ENCODE measurements at regions not wholly inside any gene's neighbourhood (a gene's known extent, or its start where the extent isn't known, plus 50 kb on each side); places are given as distances from the start of the nearest gene placed in this dataset.

DNA sequence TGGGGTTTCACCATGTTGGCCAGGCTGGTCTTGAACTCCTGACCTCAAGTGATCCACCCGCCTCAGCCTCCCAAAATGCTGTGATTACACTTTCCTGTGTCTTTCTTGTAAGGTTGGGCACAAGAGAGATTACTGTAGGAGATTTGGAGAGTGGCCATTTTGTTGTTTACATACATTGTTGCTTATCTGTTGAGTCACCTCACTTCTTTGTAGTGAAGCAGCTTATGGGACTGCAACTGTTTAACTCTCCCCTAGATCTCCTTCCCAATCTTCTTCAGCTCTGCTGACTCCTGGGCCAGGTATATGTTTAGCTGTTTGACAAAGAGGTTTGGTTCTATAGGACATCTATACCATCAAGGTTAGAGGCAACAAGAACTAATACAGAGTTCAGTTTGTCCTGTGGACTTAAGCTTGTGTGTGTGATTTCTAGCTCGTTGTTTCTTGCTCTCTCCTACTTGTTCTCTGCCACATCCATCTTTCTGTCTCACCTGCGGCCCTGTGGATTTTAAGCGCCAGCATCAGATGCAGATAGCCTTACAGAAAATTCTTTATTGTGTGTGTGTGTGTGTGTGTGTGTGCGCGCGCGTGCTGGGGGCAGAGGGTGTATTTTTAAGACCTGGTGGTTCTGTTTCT lies 95.4 kb downstream of the HAUS1 start (continued):
- TF ChIP-seq, protein P1, sequence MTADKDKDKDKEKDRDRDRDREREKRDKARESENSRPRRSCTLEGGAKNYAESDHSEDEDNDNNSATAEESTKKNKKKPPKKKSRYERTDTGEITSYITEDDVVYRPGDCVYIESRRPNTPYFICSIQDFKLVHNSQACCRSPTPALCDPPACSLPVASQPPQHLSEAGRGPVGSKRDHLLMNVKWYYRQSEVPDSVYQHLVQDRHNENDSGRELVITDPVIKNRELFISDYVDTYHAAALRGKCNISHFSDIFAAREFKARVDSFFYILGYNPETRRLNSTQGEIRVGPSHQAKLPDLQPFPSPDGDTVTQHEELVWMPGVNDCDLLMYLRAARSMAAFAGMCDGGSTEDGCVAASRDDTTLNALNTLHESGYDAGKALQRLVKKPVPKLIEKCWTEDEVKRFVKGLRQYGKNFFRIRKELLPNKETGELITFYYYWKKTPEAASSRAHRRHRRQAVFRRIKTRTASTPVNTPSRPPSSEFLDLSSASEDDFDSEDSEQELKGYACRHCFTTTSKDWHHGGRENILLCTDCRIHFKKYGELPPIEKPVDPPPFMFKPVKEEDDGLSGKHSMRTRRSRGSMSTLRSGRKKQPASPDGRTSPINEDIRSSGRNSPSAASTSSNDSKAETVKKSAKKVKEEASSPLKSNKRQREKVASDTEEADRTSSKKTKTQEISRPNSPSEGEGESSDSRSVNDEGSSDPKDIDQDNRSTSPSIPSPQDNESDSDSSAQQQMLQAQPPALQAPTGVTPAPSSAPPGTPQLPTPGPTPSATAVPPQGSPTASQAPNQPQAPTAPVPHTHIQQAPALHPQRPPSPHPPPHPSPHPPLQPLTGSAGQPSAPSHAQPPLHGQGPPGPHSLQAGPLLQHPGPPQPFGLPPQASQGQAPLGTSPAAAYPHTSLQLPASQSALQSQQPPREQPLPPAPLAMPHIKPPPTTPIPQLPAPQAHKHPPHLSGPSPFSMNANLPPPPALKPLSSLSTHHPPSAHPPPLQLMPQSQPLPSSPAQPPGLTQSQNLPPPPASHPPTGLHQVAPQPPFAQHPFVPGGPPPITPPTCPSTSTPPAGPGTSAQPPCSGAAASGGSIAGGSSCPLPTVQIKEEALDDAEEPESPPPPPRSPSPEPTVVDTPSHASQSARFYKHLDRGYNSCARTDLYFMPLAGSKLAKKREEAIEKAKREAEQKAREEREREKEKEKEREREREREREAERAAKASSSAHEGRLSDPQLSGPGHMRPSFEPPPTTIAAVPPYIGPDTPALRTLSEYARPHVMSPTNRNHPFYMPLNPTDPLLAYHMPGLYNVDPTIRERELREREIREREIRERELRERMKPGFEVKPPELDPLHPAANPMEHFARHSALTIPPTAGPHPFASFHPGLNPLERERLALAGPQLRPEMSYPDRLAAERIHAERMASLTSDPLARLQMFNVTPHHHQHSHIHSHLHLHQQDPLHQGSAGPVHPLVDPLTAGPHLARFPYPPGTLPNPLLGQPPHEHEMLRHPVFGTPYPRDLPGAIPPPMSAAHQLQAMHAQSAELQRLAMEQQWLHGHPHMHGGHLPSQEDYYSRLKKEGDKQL (CRISPR knock-in tag; IDR thresholded peaks at IDR 0.05; ENCODE audit: borderline replicate concordance): no peak
- TF ChIP-seq SNIP1 (IDR thresholded peaks at IDR 0.05; ENCODE audit: low read depth): no peak
- no peak for TF ChIP-seq KLF1 (tag; IDR thresholded peaks at IDR 0.05)
- TF ChIP-seq POLR3A (IDR thresholded peaks at IDR 0.05; ENCODE audit: borderline replicate concordance, extremely low read depth, insufficient read depth, insufficient read length): no peak
- TF ChIP-seq CBFA2T3 (IDR thresholded peaks at IDR 0.05): peak; percentile 30; the same call in 1 of the 2 replicates
- no peak for TF ChIP-seq HEY1 (CRISPR knock-in tag; IDR thresholded peaks at IDR 0.05; ENCODE audit: borderline replicate concordance)
- no peak for TF ChIP-seq BRD9 (IDR thresholded peaks at IDR 0.05; ENCODE audit: low read depth, partially characterized antibody)
- no peak for TF ChIP-seq POLR2A (conservative IDR thresholded peaks at IDR 0.05)
- peak; percentile 88 for TF ChIP-seq FOSL1 (tag; conservative IDR thresholded peaks at IDR 0.05)
- TF ChIP-seq ZNF695 (CRISPR knock-in tag; IDR thresholded peaks at IDR 0.05): no peak
- TF ChIP-seq, protein P2, sequence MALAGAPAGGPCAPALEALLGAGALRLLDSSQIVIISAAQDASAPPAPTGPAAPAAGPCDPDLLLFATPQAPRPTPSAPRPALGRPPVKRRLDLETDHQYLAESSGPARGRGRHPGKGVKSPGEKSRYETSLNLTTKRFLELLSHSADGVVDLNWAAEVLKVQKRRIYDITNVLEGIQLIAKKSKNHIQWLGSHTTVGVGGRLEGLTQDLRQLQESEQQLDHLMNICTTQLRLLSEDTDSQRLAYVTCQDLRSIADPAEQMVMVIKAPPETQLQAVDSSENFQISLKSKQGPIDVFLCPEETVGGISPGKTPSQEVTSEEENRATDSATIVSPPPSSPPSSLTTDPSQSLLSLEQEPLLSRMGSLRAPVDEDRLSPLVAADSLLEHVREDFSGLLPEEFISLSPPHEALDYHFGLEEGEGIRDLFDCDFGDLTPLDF (CRISPR knock-in tag; IDR thresholded peaks at IDR 0.05): no peak
- no peak for TF ChIP-seq PRMT5 (CRISPR knock-in tag; IDR thresholded peaks at IDR 0.05)
- no peak for TF ChIP-seq ZNF644 (tag; IDR thresholded peaks at IDR 0.05; ENCODE audit: low read depth)
- TF ChIP-seq ZFP30 (CRISPR knock-in tag; IDR thresholded peaks at IDR 0.05; ENCODE audit: borderline replicate concordance): no peak
- no peak for TF ChIP-seq NCOR1 (IDR thresholded peaks at IDR 0.05)
- peak; percentile 44 for TF ChIP-seq EP400 (IDR thresholded peaks at IDR 0.05)
- no peak for TF ChIP-seq PPARD (CRISPR knock-in tag; IDR thresholded peaks at IDR 0.05)
- no peak for TF ChIP-seq NCOA6 (IDR thresholded peaks at IDR 0.05)
- TF ChIP-seq ZNF778 (CRISPR knock-in tag; IDR thresholded peaks at IDR 0.05): no peak
- TF ChIP-seq, protein P3, sequence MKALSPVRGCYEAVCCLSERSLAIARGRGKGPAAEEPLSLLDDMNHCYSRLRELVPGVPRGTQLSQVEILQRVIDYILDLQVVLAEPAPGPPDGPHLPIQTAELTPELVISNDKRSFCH (CRISPR knock-in tag; IDR thresholded peaks at IDR 0.05): no peak
- TF ChIP-seq, protein P3 (tag; IDR thresholded peaks at IDR 0.05): no peak
- no peak for TF ChIP-seq TAL1 (IDR thresholded peaks at IDR 0.05)
